Neural progenitor cell (in vitro differentiated cells): ENCODE measurements at regions not wholly inside any gene's neighbourhood (a gene's known extent, or its start where the extent isn't known, plus 50 kb on each side); places are given as distances from the start of the nearest gene placed in this dataset.

Experiments
- DNase-seq: peaks from one replicate; pipeline ENCODE4 v3.0.0-alpha.2; 2016; ENCODE audit warnings: low spot score
- H2AFZ ChIP-seq: fragments of 200-600 bp; sonication (generic); replicated peaks from 2 replicates; pipeline ENCODE4 v1.6.1; 2016; ENCODE audit warnings: antibody characterized with exemption
- H3F3A ChIP-seq: fragments of 200-600 bp; sonication (generic); 2 replicates; pipeline ENCODE4 v1.6.1; 2016; ENCODE audit warnings: antibody characterized with exemption, low read depth
- H3K27ac ChIP-seq: fragments of 200-600 bp; sonication (generic); 2 replicates; pipeline ENCODE4 v1.5.1; 2016; ENCODE audit warnings: mild to moderate bottlenecking
- H3K27me3 ChIP-seq: fragments of 200-600 bp; sonication (generic); 2 replicates; pipeline ENCODE4 v1.6.1; 2016; ENCODE audit warnings: mild to moderate bottlenecking, moderate library complexity
- H3K36me3 ChIP-seq: fragments of 200-600 bp; sonication (generic); 2 replicates; pipeline ENCODE4 v1.5.1; 2016
- H3K4me1 ChIP-seq: fragments of 200-600 bp; sonication (generic); 2 replicates; pipeline ENCODE4 v1.6.1; 2016; ENCODE audit warnings: mixed run types
- H3K4me2 ChIP-seq: fragments of 200-600 bp; sonication (generic); 2 replicates; pipeline ENCODE4 v1.6.1; 2016
- H3K4me3 ChIP-seq: fragments of 200-600 bp; sonication (generic); 2 replicates; pipeline ENCODE4 v1.5.1; 2016
- H3K79me2 ChIP-seq: fragments of 200-600 bp; sonication (generic); 2 replicates; pipeline ENCODE4 v1.6.1; 2016; ENCODE audit warnings: low read depth
- H3K9ac ChIP-seq: fragments of 200-600 bp; sonication (generic); 2 replicates; pipeline ENCODE4 v1.6.1; 2016
- H3K9me3 ChIP-seq: fragments of 200-600 bp; sonication (generic); 2 replicates; pipeline ENCODE4 v1.5.1; 2016; ENCODE audit warnings: low read depth
- H4K20me1 ChIP-seq: fragments of 200-600 bp; sonication (generic); 2 replicates; pipeline ENCODE4 v1.6.1; 2016; ENCODE audit warnings: low read depth
- H3K27ac Mint-ChIP-seq: 3 replicates; pipeline ENCODE4 v1.8.0; 2021; ENCODE audit warnings: mixed read lengths
- H3K27me3 Mint-ChIP-seq: 2 replicates; pipeline ENCODE4 v1.8.0; 2022; ENCODE audit warnings: low read depth, mild to moderate bottlenecking, inconsistent platforms, moderate library complexity, mixed read lengths; ENCODE audit not compliant: insufficient read depth
- H3K36me3 Mint-ChIP-seq: 3 replicates; pipeline ENCODE4 v1.8.0; 2021; ENCODE audit warnings: mixed read lengths
- H3K4me1 Mint-ChIP-seq: 3 replicates; pipeline ENCODE4 v1.8.0; 2021; ENCODE audit warnings: mixed read lengths
- H3K4me3 Mint-ChIP-seq: 3 replicates; pipeline ENCODE4 v1.8.0; 2021; ENCODE audit warnings: mild to moderate bottlenecking, moderate library complexity, mixed read lengths
- H3K9me3 Mint-ChIP-seq: 3 replicates; pipeline ENCODE4 v1.8.0; 2020; ENCODE audit warnings: mixed read lengths
- CTCF ChIP-seq: fragments of 200-600 bp; sonication (generic); IDR thresholded peaks from 2 replicates; pipeline ENCODE4 v1.5.1; 2017; ENCODE audit warnings: antibody characterized with exemption, mild to moderate bottlenecking
- EZH2 ChIP-seq: fragments of 200-600 bp; sonication (generic); IDR thresholded peaks from 2 replicates; pipeline ENCODE4 v1.6.1; 2017; ENCODE audit warnings: antibody characterized with exemption, mild to moderate bottlenecking, moderate library complexity
- EZH2phosphoT487 ChIP-seq: fragments of 200-600 bp; sonication (generic); IDR thresholded peaks from 2 replicates; pipeline ENCODE4 v1.6.1; 2017; ENCODE audit warnings: antibody characterized with exemption

GRCh38 chr3:118402971-118403370 is 631.7 kb downstream of the IGSF11 start:
- Histone ChIP-seq H3K27ac (no peak overlapping the region), H4K20me1 (no peaks in the 10 kb centered on the region), H3K9ac (no peak overlapping the region), H2AFZ (no peak overlapping the region), H3K9me3 (no peaks in the 10 kb centered on the region), H3K4me1 (no peaks in the 10 kb centered on the region), H3K4me3 (no peak overlapping the region), H3K27me3 (no peaks in the 10 kb centered on the region), H3F3A (no peaks in the 10 kb centered on the region), H3K79me2 (no peaks in the 10 kb centered on the region), H3K4me2 (no peak overlapping the region), H3K36me3 (no peaks in the 10 kb centered on the region)
- Mint-ChIP-seq H3K4me3 (no peak overlapping the region), H3K4me1 (no peaks in the 10 kb centered on the region), H3K27ac (no peak overlapping the region), H3K36me3 (no peaks in the 10 kb centered on the region), H3K27me3 (no peaks in the 10 kb centered on the region), H3K9me3 (no peaks in the 10 kb centered on the region)
- DNase-seq: no peak
- TF ChIP-seq CTCF: no peak
- no peak for TF ChIP-seq EZH2phosphoT487
- no peak for TF ChIP-seq EZH2

- H3K9ac ChIP-seq: no peak overlapping the region
- H3K4me1 Mint-ChIP-seq: no peaks in the 10 kb centered on the region
- H3K27me3 ChIP-seq: no peaks in the 10 kb centered on the region
- H3K36me3 ChIP-seq: peaks cover 6% of the 10 kb centered on the region
- H2AFZ ChIP-seq: peak overlapping the region; percentile 3
- H3K9me3 ChIP-seq: no peaks in the 10 kb centered on the region
- no peaks in the 10 kb centered on the region for H3K4me1 ChIP-seq
- H3K9me3 Mint-ChIP-seq: no peaks in the 10 kb centered on the region
- H3K27ac Mint-ChIP-seq: no peak overlapping the region
- H4K20me1 ChIP-seq: no peaks in the 10 kb centered on the region
- H3K27me3 Mint-ChIP-seq: no peaks in the 10 kb centered on the region
- no peak for DNase-seq
- H3K4me3 Mint-ChIP-seq: no peak overlapping the region
- H3K79me2 ChIP-seq: no peaks in the 10 kb centered on the region
- no peak overlapping the region for H3K4me3 ChIP-seq
- H3K27ac ChIP-seq: no peak overlapping the region
- H3K4me2 ChIP-seq: no peak overlapping the region
- H3K36me3 Mint-ChIP-seq: no peaks in the 10 kb centered on the region
- no peaks in the 10 kb centered on the region for H3F3A ChIP-seq
- TF ChIP-seq EZH2 (no peak), CTCF (no peak), EZH2phosphoT487 (no peak)
These were observed 628.1 kb downstream of the IGSF11 start for GRCh38 chr3:118406562-118406961.

- Histone ChIP-seq H3K4me3 (no peak overlapping the region), H3K27ac (no peak overlapping the region), H3K79me2 (no peaks in the 10 kb centered on the region), H3K27me3 (no peaks in the 10 kb centered on the region), H2AFZ (no peak overlapping the region), H4K20me1 (no peaks in the 10 kb centered on the region), H3K4me1 (no peaks in the 10 kb centered on the region), H3K9ac (no peak overlapping the region), H3F3A (no peaks in the 10 kb centered on the region), H3K4me2 (no peak overlapping the region), H3K36me3 (peaks cover 6% of the 10 kb centered on the region), H3K9me3 (no peaks in the 10 kb centered on the region)
- no peaks in the 10 kb centered on the region for H3K36me3 Mint-ChIP-seq
- no peak for DNase-seq
- no peak overlapping the region for H3K27ac Mint-ChIP-seq
- H3K4me3 Mint-ChIP-seq: no peak overlapping the region
- TF ChIP-seq EZH2phosphoT487 (no peak), EZH2 (no peak), CTCF (no peak)
- no peaks in the 10 kb centered on the region for H3K27me3 Mint-ChIP-seq
- H3K9me3 Mint-ChIP-seq: no peaks in the 10 kb centered on the region
- H3K4me1 Mint-ChIP-seq: no peaks in the 10 kb centered on the region
These were observed 626.2 kb downstream of the IGSF11 start for GRCh38 chr3:118408431-118408830.

GRCh38 chr3:118412503-118412902 is 622.1 kb downstream of the IGSF11 start:
- Histone ChIP-seq H4K20me1 (no peaks in the 10 kb centered on the region), H3K27ac (no peak overlapping the region), H3K4me3 (no peak overlapping the region), H3K36me3 (peaks cover 6% of the 10 kb centered on the region), H2AFZ (no peak overlapping the region), H3K9me3 (no peaks in the 10 kb centered on the region), H3K4me2 (no peak overlapping the region), H3K79me2 (no peaks in the 10 kb centered on the region), H3K4me1 (no peaks in the 10 kb centered on the region), H3F3A (no peaks in the 10 kb centered on the region), H3K9ac (no peak overlapping the region), H3K27me3 (no peaks in the 10 kb centered on the region)
- H3K27me3 Mint-ChIP-seq: no peaks in the 10 kb centered on the region
- no peak overlapping the region for H3K27ac Mint-ChIP-seq
- no peak for TF ChIP-seq EZH2
- TF ChIP-seq CTCF: no peak
- no peak for TF ChIP-seq EZH2phosphoT487
- H3K4me3 Mint-ChIP-seq: no peak overlapping the region
- no peak for DNase-seq
- H3K9me3 Mint-ChIP-seq: no peaks in the 10 kb centered on the region
- H3K4me1 Mint-ChIP-seq: no peaks in the 10 kb centered on the region
- no peaks in the 10 kb centered on the region for H3K36me3 Mint-ChIP-seq
